ENCODE measurements at regions not wholly inside any gene's neighbourhood (a gene's known extent, or its start where the extent isn't known, plus 50 kb on each side); places are given as distances from the start of the nearest gene placed in this dataset.
"Not testable (repeated sequence)": the region's sequence is repeated elsewhere in the genome, so short reads cannot be mapped to it uniquely, and the experiment has no call there.

DNA sequence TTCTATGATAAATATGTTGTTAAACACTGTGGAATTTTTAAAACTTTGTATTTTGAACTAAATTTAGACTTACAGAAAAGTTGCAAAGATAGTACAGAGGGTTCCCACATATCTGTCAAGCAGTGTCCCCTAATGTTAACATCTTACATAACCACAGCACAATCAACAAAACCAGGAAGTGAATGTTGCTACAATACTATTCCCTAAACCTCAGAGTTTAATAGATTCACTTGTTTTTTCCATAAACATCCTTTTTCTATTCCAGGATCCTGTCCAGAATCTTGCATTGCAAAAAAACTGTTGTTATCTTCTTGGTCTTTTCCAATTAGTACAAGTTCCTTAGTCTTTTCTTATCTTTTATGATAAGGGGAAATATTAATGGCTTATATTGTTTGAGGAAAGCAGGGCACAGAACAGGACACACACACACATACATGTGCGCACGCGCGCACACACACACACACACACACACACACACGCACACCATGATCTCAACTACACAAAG, 251.1 kb upstream of the TRIB2 start:
- no peak for DNase-seq (ENCODE audit: extremely low read depth in 1 of 2, low read depth in 1 of 2)

DNA sequence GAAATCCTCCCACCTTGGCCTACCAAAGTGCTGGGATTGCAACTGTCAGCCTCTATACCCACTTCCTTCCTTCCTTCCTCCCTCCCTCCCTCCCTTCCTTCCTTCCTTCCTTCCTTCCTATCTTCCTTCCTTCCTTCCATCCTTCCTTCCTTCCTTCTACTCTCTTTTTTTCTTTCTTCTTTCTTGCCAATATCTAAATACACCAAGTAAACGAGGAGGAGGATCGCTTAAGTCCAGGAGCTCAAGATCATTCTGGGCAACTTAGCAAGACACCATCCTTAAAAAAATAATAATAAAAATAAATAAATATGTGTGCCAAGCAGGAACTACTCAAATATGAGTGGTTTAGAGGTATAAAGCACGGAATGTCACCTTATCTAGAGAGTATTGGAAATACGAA, 249.4 kb upstream of the TRIB2 start:
- DNase-seq (ENCODE audit: extremely low read depth in 1 of 2, low read depth in 1 of 2), result no peak

DNA sequence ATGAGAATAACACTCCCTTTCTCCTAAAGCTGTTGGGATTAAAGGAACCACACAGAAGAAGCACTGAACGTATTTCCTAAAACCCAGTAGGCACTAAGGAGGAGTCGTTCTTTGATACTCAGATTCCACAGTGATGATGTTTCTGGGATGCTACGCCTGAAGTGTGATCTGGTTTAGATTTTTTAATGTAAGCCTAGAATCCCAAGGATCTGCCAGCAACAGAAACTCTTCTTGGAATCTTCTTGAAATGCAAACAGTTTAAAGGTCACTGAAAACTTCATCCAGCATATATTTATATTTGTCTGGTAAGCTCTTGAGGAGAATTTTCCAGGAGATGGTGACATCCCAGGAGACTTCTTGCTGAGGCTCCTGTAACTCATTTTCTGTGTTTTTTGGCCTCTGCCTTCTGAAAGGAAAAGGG, 247.6 kb upstream of the TRIB2 start:
- DNase-seq (ENCODE audit: extremely low read depth in 1 of 2, low read depth in 1 of 2), result no peak

DNA sequence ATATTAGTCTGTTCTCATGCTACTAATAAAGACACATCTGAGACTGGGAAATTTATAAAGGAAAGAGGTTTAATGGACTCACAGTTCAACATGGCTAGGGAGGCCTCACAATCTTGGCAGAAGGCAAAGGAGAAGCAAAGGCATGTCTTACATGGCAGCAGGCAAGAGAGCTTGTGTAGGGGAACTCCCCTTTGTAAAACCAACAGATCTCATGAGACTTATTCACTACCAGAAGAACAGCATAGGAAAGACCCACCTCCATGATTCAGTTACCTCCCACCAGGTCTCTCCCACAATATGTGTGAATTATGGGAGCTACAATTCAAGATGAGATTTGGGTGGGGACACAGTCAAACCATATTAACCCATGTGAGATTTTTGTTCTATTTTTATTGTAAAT, 244.5 kb upstream of the TRIB2 start:
- not testable (repeated sequence) for DNase-seq (ENCODE audit: extremely low read depth in 1 of 2, low read depth in 1 of 2)

DNA sequence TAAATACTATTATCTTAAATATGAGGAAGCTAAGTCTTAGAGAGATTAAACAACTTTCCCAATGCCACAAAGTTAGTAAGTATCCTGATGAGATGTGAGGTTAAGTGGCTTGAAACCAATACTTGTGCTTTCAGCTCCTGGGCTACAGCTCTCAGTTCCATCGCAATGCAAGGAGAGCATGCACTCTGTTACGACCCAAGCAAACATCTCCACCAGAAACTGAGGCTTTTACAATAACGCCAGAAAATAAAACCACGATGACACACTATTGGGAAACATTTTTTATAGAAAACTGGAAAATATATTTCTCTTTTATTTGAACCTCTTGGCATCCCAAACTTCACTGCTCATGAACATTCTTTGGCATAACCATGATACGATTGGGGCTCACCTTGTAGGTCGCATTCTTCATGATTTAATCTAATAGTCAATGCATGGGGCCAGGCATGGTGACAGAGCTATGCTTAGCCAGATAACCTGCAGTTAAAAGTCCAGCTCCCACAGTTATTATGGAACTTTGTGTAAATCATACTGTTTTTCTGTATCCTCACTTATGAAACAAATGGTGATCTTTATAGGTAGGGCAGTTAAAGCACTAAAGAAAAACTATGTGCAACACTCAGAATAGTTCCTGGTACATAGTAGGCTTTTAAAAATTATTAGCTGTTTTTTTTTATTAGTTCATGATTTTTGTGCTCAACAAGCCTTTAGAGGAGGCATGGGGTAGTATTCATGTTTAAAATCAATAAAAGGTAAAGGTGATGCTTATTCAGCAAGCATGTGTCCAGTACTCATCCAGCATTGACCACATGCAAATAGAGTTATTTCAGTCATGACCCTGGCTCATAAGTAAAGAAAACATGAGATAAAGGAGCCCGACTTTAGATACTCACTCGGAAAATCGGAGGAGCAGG, 238.3 kb upstream of the TRIB2 start:
- DNase-seq (ENCODE audit: extremely low read depth in 1 of 2, low read depth in 1 of 2), result no peak

DNA sequence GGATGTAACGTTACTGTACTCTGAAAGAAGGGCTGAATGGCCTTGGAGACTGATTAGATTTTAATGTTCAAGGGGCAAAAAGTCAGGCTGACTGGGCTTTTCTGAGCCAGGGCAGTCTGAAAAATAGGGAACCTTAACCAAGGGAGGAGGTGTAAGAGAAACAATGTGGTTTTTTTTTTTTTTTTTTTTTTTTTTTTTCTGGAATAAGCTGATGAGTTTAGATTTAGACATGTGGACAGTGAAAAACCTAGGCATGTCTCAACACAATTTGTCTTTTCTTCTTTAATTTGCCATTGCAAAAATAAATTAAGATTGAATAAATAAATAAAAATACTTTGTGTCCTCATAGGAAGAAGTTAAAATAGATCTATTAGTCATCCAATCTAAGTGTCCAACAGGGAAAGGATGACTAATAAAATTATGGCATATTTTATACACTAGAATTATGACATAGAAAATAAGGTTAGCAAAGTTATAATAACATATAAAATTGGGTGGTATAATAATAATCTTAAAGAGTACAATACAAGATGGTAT, 237.6 kb upstream of the TRIB2 start:
- no peak for DNase-seq (ENCODE audit: extremely low read depth in 1 of 2, low read depth in 1 of 2)

DNA sequence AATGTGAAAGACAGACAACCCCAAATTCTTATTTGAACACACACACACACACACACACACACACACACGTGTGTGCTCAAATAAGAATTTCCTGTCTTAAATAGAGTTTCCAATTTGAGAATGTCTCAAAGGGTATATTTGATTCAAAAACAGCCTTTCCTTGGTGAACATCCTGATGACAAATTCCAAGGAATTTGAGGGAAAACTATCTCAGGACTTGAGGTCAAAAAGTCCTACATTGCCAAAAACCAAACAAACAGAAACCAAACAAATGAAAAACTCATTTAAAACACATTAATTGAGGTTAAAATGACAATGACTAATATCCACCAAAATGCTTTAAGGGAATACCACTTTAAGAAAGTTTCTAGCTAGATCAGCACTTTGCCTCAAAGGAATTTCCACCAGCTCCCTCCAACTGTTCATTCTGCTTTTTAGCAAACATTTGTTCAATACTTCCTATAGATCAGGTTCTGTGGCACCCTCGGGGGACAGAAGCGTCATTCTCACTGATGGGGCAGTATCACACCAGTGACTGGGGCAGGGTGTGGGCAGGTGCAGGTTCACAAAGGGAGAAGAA, 232.1 kb upstream of the TRIB2 start:
- DNase-seq (ENCODE audit: extremely low read depth in 1 of 2, low read depth in 1 of 2), result no peak

DNA sequence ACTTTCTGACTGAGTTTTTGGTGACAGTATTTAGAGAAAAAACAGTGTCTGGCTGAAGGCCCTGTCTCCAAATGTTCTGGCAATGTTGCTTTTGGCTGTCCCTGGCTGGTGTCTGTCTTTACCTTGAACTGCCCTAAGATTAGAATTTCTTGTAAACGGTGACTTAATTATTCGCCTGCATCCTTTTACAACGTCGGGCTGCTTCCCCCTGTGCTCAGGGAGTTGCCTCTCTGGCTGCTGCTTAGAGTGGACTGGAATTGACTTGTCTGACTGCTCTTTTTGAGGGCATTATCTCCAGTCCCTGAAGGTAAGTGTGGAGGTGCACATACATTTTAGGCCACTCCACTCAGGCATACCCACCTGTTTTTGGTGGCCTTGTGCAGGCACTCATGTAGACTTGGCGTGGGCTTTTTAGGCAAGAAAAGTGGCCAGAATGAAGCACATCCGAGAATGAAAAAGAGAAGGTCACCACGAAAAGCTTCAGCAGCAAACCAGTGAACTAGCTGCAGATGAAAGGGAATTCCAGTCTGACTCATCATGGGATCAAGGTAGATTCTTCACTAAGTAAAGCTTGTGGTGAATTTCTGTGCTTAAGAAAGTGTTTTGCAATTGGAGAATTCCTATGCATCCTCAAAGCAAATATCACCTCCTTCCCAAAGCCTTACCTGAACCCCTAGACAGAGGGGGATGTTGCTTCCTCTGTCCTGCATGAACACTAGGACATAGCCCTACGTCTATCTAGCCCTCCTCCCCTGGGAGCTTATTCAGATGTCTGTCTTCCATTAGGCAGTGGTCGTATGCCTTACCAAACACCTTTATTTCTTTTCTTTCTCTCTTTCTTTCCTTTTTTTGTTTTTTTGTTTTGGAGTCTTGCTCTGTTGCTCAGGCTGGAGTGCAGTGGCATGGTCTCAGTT, 230.3 kb upstream of the TRIB2 start:
- DNase-seq (ENCODE audit: extremely low read depth in 1 of 2, low read depth in 1 of 2), result no peak

DNA sequence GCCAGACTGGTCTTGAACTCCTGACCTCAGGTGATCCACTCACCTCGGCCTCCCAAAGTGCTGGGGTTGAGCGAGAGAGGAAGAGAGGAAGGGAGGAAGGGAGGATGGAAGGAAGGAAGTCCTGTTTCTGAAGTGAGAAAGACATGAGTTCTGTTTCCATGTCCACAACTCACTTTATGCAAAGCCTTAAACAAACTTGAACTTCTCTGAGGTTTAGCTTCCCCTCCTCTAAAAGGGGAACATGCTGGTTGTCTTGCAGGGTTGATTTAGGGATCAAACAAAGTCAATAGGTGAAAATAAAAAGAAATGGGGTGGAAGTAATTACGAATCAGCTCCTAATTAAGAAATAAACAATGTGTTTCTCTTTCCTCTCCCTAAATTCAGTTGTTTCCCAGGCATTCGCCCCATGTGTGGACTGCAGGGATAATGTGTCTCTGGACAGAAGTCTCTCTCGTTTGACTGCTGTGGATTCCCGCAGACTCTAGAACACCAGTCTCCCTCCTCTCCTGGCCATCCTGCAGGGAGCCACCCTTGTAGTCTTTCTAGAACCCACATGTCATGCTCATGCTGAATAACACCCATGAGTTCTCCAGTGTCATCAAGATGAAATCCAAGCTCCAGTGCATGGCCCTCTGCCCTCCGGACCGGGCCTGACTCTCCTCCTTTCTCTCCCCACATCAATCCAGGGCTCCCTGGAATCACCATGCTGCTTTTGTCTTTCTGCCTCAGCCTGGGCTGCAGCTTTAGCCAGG, 229.3 kb upstream of the TRIB2 start:
- no peak for DNase-seq (ENCODE audit: extremely low read depth in 1 of 2, low read depth in 1 of 2)

DNA sequence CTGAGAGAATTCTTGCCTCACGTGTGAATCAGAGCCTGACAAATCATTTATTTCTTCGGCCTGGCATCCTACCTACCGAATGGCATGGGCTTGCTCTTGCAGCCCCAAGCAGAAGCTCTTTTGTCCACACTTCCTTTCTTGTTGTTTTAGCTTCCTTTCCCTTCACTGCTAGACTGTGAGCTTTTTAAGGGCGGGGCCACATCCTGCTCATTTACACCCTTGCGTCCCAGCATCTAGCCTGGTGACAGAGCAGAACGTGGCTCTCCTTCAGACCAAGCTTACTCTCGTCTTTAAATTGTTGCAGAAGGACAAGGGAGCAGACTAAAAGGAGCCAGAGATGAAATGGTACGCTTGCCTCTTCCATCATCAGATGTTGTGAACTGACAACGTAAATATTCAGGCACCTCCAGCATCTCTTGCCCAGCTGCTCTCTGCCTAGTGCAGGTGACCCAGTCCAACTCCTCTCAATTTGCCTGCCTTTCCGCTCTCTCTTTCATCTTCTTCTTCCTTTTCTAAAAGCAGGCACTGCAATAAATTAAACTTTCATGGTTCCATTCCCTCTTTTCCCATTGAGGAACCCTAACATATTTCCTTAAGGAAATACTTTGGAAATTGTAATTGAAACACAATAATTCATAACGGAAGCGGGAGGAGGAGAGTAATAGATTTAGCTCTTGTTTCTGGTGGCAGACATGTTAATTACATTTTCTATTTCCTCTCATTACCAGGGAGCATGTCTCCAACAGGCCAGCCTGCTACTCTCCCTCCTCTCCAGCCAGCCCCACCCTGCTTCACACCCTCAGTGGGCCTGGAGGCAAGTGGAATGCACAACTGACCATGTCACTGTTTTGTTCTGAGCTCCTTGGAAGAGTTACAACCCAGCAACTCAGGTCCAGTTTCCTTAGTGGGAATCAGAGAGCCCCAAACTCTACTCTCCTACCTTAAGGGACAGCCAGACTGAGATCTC, 228.1 kb upstream of the TRIB2 start:
- no peak for DNase-seq (ENCODE audit: extremely low read depth in 1 of 2, low read depth in 1 of 2)

DNA sequence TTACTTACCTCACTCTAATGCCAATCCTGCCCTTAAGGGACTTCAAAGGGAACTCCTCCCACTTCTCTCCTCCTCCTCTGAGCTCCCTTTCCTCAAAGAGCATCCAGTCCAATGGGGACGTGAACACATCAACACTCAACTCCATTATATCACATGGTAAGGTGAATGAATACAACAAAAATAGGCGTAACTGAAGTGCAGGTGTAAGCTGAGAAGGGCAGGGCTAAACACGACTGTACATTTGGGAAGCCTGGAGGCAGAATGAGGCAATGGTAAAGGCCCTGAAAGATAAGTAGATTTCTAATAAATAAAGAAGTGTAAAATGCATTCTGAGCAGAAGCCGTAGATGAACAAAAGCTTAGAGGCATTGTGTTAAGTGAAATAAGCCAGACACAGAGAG, 226.1 kb upstream of the TRIB2 start:
- DNase-seq (ENCODE audit: extremely low read depth in 1 of 2, low read depth in 1 of 2), result no peak

DNA sequence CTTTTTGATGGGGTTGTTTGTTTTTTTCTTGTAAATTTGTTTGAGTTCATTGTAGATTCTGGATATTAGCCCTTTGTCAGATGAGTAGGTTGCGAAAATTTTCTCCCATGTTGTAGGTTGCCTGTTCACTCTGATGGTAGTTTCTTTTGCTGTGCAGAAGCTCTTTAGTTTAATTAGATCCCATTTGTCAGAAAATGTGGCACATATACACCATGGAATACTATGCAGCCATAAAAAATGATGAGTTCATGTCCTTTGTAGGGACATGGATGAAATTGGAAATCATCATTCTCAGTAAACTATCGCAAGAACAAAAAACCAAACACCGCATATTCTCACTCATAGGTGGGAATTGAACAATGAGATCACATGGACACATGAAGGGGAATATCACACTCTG, 224.4 kb upstream of the TRIB2 start:
- DNase-seq (ENCODE audit: extremely low read depth in 1 of 2, low read depth in 1 of 2), result not testable (repeated sequence)

DNA sequence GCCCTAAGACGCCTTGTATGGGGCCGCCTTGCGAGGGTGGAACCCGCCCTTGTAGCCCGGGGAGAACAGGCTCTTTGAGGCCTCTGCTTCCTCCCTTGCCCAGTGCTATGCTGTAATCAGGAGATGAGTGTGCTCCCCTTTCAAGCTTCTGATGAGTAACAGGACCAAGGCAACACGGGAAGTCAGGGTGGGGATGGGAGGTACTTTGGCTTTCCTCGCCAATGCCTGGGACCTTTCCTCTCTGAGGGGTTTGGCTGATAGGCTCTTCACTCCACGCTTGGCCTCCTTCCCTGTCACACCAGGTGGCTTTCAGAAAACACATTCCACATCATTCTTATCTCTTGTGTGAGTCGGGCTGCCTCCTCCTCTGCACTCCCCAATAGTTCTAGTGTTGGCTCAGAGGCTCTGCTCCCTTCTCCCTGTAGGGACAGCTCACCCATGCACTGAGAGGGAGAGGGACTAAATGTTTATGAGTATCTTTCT, 223.7 kb upstream of the TRIB2 start:
- peak in 1 of 2 donors; percentile 33 for DNase-seq (ENCODE audit: extremely low read depth in 1 of 2, low read depth in 1 of 2)

DNA sequence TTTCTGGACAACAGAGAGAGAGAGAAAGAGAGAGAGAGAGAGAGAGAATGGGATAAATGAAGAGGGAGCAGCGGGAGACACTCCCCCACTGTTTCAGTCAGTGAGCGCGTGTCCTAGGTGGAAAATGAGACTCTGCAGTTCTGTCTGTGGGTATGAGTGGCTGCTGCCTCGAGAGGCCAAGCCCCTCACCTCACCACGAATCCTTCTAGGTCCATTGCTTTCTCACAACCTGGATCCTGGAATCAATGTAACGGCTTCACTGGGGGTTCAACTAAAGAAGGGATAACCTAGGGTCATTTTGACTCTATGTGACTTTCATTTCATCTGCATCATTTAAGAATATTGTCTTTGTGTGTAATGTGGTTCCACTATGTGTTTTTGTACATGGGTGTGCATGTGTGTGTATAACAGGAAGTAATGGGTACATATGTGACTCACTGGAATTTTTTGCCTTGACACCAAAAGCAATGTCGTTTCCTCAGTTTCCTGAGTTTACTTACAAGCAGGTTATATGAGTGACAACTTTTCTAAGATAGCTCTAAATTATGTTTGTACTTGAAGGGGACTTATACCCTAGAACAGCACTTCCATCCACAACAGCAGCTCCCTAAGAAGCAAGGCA, 221.4 kb upstream of the TRIB2 start:
- no peak for DNase-seq (ENCODE audit: extremely low read depth in 1 of 2, low read depth in 1 of 2)

DNA sequence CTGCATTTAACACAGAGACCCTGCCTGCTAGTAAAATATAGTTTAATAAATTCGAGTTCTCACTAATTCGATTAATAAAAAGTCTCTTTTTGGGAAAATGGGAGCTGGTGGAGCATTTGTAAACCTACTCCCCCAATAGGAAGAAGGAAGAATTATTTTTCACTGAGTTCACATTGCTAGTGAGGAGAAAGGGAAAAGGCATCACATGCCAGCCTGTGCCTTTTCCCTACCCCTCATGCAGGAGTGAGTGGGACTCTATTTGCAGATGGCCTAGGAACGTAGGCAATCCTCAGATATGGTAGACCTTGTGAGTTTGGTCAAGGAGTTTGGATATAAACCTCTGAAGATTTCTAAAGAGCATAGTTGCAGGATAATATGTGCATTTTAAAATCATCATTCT, 218.4 kb upstream of the TRIB2 start:
- DNase-seq (ENCODE audit: extremely low read depth in 1 of 2, low read depth in 1 of 2), result no peak

DNA sequence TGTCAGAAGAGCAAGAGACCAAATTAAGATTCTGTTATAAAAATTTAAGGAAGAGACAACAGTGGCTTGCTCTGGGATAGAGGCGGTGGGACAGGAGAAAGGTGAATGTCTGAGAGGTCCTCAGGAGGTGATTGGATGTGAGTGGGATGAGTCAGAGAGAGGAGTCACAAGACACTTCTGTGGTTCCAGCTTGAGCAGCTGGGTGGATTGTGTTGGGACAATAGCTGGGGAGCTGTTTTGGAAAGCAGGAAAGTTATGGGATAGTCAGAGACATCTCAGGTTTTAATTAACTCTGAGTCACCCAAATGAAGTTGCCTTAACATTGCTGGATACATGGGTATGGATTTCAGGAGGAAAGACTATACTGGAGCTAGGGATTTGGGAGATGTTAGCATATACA, 218.0 kb upstream of the TRIB2 start:
- DNase-seq (ENCODE audit: extremely low read depth in 1 of 2, low read depth in 1 of 2), result no peak

DNA sequence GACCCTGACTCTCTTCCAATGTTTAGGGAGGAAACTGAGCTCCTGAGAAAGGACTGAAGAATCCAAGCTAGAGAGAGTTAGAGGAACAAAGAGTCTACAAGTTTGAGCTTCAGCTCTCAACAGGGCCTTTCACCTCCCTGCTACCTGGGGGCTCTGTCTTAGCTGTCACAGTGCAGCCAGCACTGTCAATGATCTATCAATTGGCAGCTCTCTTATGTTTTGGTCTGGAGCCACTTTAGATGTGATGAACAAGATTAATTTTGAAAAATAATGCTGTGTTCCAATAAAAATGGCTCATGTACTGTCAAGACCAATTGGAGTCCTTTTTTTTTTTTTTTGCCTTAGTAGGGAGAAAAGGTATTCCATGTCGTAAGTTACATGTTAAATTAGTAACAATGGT, 215.8 kb upstream of the TRIB2 start:
- DNase-seq (ENCODE audit: extremely low read depth in 1 of 2, low read depth in 1 of 2), result no peak

DNA sequence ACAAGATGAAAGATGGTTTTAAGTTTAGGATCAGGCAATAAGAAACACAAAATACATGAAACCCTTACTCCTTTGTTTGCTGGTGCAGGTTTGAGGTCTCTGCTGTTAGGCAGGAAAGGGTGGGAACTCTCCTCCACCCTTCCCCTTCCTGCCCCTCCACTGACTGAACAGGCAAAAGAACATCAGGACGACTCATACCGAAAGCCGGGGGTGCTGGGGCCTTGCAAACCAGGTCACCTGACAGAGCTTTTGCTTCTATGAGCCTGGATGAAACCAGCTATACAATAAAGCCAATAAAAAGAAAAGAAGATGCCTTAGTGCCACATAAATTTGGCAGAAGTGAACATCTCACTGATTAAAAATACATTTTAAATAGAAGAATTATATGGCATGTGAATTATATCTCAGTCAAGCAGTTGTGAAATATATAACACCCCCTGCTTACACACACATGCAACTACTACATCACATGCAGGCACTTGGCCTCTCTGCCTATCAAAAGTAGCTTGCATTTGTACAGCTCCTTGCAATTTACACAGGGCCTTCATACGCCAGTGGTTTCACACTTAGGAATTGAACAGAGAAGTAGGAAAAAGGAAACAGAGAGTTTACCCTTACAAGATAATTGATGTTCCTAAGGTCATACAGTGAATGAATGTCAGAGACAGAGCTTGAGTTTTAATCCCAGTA, 215.1 kb upstream of the TRIB2 start:
- peak in 1 of 2 donors; percentile 76 for DNase-seq (ENCODE audit: extremely low read depth in 1 of 2, low read depth in 1 of 2)

Data from stimulated activated CD8-positive, alpha-beta memory T cell treated with anti-CD3 and anti-CD28 coated beads, Interleukin-7, amount 100 ng/mL, for 48 hours (primary cell).